ENCODE measurements at regions not wholly inside any gene's neighbourhood (a gene's known extent, or its start where the extent isn't known, plus 50 kb on each side); places are given as distances from the start of the nearest gene placed in this dataset.
"Not testable (repeated sequence)": the region's sequence is repeated elsewhere in the genome, so short reads cannot be mapped to it uniquely, and the experiment has no call there.

DNA sequence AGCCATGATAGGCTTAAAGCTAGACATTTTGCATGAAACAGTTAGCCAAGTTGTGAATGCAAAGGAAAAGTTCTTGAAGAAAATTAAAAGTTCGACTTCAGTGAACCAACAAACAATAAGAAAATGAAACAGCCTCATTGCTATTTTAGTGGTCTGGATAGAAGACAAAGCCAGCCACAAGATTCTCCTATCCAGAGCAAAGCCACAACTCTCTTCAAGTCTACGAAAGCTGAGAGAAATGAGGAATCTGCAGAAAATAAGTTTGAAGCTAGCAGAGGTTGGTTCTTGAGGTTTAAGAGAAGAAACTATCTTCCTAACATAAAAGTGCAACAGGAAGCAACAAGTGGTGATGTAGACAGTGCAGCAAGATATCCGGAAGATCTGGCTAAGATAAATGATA, 271.4 kb upstream of the GRM3 start:
- DNase-seq (ENCODE audit: low spot score), result no peak

- no peak for DNase-seq (ENCODE audit: low spot score)
Measured at GRCh38 chr7:86366946-86367345, 276.8 kb upstream of the GRM3 start.

DNA sequence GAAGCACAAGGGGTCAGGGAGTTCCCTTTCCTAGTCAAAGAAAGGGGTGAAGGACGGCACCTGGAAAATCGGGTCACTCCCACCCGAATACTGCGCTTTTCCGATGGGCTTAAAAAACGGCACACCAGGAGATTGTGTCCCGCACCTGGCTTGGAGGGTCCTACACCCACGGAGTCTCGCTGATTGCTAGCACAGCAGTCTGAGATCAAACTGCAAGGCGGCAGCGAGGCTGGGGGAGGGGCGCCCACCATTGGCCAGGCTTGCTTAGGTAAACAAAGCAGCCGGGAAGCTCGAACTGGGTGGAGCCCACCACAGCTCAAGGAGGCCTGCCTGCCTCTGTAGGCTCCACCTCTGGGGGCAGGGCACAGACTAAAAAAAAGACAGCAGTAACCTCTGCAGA, 303.3 kb upstream of the GRM3 start:
- not testable (repeated sequence) for DNase-seq (ENCODE audit: low spot score)

GRCh38 chr7:86339051-86339450, 304.7 kb upstream of the GRM3 start:
- no peak for DNase-seq (ENCODE audit: low spot score)

DNA sequence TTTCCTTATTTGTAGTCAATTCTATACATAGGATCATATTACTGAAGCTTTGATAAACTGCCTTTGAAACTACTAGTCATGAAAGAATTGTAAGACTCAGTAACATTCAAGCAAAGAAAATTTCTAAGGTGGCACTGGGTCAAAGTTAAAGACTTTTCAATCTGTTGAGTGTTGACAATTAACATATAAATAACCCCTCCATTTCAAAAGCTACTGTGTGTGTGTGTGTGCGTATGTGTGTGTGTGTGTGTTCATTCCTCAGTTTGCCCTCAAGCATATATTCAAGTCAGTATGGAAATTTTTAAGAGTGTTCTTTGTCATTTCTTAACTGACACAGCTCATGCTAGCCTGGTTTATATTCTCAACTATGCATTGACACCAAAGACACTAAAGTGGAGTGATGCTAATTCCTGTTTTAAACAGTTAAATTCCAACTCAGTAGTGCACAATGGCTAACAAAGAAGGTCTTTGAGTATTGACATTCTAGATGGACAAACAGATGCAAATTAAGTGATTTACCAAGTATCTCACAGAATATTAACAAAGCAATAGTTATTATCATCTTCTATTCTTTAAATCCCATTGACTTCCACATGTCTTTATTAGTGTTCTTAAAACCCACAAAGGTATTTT, 314.8 kb upstream of the GRM3 start:
- no peak for DNase-seq (ENCODE audit: low spot score)

DNA sequence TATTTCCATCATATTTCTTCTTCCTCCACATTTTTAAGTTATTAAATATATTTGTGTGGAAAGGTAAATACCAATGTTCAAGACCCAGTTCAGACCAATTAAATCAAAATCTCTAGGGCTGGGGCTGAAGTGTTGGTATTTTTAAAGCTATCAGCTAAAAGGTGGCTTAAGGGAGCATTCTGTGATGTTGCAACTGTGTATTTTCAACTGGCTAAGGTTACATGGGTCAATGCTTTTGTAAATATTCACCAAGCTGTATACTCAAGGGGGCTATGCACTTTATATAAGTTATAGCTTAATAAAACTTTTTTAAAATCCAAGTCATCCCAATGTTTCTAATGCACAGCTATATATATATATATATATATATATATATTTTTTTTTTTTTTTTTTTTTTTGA, 316.9 kb upstream of the GRM3 start:
- no peak for DNase-seq (ENCODE audit: low spot score)

DNA sequence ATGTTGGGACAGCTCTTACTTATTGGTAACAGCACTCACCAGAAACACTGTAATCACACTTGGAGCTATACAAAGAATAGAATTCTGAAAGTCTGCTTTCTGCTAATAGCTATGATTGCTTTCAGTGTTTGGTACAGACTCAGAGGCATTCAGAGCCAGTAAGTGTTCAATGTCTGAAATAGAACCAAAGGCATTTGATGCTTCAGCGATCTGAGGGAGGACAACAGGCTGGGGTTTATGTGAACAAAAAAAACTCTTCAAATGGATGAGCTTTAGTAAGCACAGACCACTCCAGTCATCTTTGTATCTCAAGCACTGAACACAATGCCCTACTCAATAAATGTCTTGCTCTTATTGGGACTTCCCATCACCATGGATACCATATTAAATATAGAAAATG, 322.8 kb upstream of the GRM3 start:
- no peak for DNase-seq (ENCODE audit: low spot score)

- DNase-seq (ENCODE audit: low spot score), result no peak
Measured at GRCh38 chr7:86320341-86320740, 323.4 kb upstream of the GRM3 start.

DNA sequence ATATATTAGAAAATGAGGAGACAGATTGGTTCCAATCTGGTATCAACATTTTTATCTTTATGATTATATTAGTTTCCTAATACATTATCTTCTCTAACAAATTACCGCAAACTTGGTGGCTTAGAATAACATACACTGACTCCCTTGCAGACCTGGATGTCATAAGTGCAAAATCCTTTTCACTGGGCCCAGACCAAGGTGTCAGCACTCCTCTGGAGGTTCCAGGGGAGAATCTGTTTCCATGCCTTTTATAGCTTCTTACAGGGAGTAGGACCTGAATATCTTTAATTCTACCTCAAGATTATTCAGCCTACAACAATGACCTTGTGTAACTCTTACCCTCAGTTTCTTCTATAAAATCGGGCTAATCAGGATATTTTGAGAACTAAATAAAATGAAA, 329.9 kb upstream of the GRM3 start:
- DNase-seq (ENCODE audit: low spot score), result no peak

DNA sequence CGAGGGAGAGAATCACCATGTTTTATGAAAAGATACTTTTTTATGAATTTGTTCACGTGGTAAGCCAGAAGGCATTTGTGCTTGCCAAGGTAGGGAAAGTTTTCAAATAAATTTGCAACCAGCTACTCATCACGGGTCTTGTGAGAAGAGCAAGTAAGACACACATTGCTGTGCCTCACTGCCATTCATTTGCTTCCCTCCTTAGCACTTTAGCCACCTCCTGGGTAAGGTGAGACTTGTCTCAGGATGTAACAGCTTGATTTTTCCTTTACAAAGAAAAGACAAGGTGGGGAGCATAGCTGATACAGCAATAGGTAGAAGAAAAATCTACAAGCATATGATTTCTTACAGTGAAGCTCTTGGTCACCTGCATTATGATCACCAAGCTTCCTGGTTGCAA, 342.4 kb upstream of the GRM3 start:
- DNase-seq (ENCODE audit: low spot score), result no peak

DNA sequence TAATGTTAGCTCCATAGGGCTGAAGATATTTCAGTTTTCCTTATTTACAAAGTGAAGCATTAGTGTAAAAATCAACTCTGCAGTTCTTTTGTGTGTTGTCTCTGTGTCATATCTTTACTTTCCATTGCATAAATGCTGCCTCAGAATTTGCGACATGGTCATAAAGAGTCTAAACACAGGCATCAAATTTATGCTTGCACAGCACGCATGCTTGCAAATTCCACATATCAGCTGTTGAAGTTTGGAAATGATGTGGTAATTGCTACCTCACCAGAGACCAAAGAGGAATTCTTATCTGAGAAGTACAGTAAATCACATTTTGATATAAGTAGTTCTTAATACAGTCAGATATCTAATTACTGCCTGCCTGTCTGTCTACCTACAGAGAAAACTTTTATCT, 348.2 kb upstream of the GRM3 start:
- no peak for DNase-seq (ENCODE audit: low spot score)

- no peak for DNase-seq (ENCODE audit: low spot score)
Measured at GRCh38 chr7:86282014-86282682, 361.6 kb upstream of the GRM3 start.

- no peak for DNase-seq (ENCODE audit: low spot score)
Measured at GRCh38 chr7:86280150-86280549, 363.6 kb upstream of the GRM3 start.

DNA sequence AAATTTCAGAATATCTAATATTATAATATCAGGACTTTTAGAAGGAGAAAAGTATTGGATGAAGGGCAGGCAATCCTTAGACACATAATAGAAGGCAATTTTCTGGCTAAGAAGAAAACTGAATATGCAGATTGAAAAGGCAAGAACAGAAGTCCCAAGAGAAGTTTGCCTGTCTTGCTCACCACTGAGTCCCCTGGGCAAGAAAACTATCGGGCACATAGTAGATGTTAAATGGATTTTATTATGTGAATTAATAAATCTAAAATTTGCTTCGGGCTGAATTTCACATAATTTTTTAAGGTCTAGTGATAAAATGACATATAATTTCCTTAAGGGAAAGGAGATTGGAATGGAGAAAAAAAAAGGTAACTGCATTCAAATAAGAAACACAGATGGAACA, 380.9 kb upstream of the GRM3 start:
- DNase-seq (ENCODE audit: low spot score), result no peak

DNA sequence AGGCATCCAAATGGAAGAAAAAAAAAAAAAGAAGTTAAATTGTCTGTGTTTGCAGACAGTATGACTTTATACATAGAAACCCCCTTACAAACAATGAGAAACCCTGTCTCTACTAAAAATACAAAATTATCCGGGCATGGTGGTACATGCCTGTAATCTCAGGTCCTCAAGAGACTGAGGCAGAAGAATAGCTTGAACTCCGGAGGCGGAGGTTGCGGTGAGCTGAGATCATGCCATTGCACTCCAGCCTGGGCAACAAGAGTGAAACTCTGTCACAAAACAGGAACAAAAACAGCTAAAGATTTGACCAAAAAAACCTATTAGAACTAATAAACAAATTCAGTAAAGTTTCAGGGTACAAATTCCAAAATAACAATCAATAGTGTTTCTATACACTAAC, 385.8 kb upstream of the GRM3 start:
- no peak for DNase-seq (ENCODE audit: low spot score)

DNA sequence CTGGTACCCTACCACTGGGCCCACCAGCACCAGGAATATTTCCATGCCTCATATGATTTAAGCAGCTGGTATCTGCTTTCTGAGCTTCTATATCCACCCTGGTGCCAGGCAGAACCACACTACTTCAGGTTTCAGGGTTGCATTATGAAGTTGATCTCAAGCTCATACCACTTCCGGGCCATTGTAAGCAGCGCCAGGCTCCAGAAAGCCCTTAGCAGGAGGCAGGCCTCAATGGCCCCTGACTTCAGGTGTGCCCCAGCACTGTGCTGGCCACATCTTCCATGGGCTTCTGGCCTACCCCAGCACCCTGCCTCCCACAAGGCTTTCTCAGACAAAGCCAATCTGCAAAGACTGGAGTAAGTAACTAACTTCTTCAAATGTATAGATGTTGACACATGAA, 391.3 kb upstream of the GRM3 start:
- DNase-seq (ENCODE audit: low spot score), result no peak

GRCh38 chr7:86248977-86249376, 394.7 kb upstream of the GRM3 start:
- DNase-seq (ENCODE audit: low spot score), result no peak

- no peak for DNase-seq (ENCODE audit: low spot score)
Measured at GRCh38 chr7:86243171-86243570, 400.5 kb upstream of the GRM3 start.

- DNase-seq (ENCODE audit: low spot score), result no peak
Measured at GRCh38 chr7:86226191-86226590, 417.5 kb upstream of the GRM3 start.

GRCh38 chr7:86222806-86223205, 420.9 kb upstream of the GRM3 start:
- DNase-seq (ENCODE audit: low spot score), result no peak

GRCh38 chr7:86214734-86215133, 429.0 kb upstream of the GRM3 start:
- no peak for DNase-seq (ENCODE audit: low spot score)

GRCh38 chr7:86212976-86213375, 430.7 kb upstream of the GRM3 start:
- DNase-seq (ENCODE audit: low spot score), result no peak

- no peak for DNase-seq (ENCODE audit: low spot score)
Measured at GRCh38 chr7:86209036-86209435, 434.7 kb upstream of the GRM3 start.

DNA sequence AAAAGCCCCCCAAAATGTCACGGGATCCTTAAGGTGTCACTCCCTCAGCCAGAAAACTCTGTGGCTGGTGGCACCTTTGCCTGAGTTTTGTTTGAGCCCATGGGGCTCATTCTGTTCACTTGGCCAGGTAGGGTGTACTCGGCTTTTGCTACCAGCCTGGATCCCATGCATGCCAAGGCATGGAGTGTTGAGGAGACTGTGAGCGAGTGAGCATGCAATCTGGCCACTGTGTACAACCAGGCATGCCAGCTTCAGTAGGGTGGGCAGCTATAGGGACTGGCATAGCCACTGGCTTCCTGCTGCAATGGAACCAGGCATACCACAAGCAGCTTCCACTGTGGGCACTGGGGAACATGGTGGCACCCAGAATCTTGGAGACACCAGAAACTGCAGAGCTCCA, 436.0 kb upstream of the GRM3 start:
- DNase-seq (ENCODE audit: low spot score), result no peak
